ENCODE measurements at regions not wholly inside any gene's neighbourhood (a gene's known extent, or its start where the extent isn't known, plus 50 kb on each side); places are given as distances from the start of the nearest gene placed in this dataset.

GRCh38 chr4:1516881-1517480 lies 110.7 kb upstream of the NKX1-1 start:
- no peak for DNase-seq
- in situ Hi-C loops (cut with MboI; ENCODE audit: low pct_unique_long_range_greater_than_20kb, low sequenced_read_pairs): no loop called here

- in situ Hi-C loops (cut with MboI; ENCODE audit: low pct_unique_long_range_greater_than_20kb, low sequenced_read_pairs): no loop called here
- DNase-seq: no peak
These were observed 110.0 kb upstream of the NKX1-1 start for GRCh38 chr4:1516261-1516660.

DNA sequence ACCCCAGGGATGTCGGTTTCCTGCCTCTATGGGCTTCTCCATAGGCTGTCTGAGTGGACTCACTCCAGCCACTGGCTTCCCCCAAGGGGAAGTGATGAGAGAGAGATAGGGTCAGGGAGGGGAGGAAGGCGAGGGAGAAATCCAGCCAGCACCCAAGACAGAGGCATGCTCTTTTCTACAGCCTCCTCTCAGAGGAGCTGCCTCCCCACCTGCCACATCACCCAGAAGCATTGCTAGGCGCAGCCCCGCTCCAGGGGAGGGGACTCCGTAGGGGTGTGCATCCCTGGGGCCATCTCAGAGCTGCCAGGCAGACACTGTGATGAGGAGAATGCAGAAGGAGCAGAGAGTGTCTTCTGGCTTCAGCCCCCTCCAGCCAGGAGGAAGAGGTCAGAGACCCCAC lies 109.5 kb upstream of the NKX1-1 start:
- in situ Hi-C loops (cut with MboI; ENCODE audit: low pct_unique_long_range_greater_than_20kb, low sequenced_read_pairs): no loop called here
- DNase-seq: no peak

DNA sequence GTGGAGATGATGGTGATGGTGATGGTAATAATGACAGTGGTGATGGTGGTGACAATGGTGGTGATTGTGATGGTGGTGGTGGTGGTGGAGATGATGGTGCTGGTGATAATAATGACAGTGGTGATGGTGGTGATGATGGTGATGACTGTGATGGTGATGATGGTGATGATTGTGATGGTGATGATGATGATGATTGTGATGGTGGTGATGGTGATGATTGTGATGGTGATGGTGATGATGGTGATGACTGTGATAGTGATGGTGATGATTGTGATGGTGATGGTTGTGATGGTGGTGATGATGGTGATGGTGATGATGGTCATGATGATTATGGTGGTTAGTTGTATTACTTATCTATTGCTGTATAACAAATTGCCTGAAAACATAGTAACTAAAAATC lies 108.9 kb upstream of the NKX1-1 start:
- in situ Hi-C loops (cut with MboI; ENCODE audit: low pct_unique_long_range_greater_than_20kb, low sequenced_read_pairs): no loop called here
- no peak for DNase-seq

DNA sequence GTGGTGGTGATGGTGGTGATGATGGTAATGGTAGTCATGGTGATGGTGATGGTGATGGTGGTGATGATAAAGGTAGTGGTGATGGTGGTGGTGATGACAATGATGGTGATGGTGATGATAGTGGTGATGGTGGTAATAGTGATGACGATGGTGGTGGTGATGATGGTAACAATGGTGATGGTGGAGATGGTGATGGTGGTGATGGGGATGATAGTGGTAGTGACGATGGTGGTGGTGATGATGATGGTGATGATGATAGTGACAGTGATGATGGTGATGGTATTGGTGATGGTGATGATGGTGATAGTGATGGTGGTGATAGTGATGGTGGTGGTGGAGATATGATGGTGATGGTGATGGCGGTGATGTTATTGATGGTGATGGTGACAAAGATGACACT lies 108.4 kb upstream of the NKX1-1 start:
- in situ Hi-C loops (cut with MboI; ENCODE audit: low pct_unique_long_range_greater_than_20kb, low sequenced_read_pairs): no loop called here
- no peak for DNase-seq

DNA sequence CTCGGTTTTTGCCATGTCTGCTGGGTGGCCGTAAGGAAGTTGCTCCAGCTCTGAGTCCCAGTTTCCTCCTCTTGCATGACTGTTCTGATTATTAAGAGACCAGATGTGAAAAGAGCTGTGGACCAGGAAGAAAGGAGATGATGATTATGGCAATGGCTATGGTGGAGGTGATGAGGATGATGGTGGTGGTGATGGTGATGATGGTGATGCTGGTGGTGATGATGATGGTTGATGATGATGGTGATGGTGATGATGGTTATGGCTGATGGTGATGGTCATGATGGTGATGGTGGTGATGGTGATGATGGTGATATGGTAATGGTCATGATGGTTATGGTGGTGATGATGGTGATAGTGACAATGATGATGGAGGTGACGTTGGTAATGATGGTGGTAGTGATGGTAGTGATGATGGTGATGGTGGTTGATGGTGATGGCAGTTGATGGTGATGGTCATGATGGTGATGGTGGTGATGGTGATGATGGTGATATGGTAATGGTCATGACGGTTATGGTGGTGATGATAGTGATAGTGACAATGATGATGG lies 107.8 kb upstream of the NKX1-1 start:
- in situ Hi-C loops (cut with MboI; ENCODE audit: low pct_unique_long_range_greater_than_20kb, low sequenced_read_pairs): no loop called here
- DNase-seq: no peak

GRCh38 chr4:1512738-1513660 lies 106.8 kb upstream of the NKX1-1 start:
- peak; percentile 63 for DNase-seq
- in situ Hi-C loops (cut with MboI; ENCODE audit: low pct_unique_long_range_greater_than_20kb, low sequenced_read_pairs): no loop called here

GRCh38 chr4:1512051-1512737 lies 106.0 kb upstream of the NKX1-1 start:
- in situ Hi-C loops (cut with MboI; ENCODE audit: low pct_unique_long_range_greater_than_20kb, low sequenced_read_pairs): no loop called here
- no peak for DNase-seq

DNA sequence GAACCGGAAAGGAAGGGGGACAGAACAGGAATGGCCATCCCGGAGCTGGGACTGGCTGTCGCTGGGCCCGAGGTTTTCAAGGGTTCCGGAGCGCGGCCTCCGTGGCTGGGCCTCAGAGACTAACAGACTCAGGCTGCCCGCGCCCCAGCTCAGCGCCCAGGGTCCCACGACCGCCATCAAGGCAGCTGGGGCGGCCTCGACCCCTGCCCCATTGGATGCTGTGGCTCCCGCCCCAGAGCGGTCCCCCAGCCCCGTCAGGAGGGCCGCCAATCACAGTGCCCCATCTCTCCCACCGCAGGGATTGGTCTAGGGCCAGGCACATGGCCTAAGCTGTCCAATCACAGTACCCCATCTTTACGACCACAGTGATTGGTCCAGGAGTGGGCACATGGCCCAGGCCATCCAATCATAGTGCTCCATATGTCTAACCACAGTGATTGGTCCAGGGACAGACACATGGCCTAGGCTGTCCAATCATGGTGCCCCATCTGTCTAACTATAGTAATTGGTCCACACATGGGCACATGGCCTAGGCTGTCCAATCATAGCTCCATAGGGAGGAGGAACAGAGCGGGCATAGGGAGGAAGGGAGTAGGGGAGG lies 105.3 kb upstream of the NKX1-1 start:
- in situ Hi-C loops (cut with MboI; ENCODE audit: low pct_unique_long_range_greater_than_20kb, low sequenced_read_pairs): no loop called here
- no peak for DNase-seq

DNA sequence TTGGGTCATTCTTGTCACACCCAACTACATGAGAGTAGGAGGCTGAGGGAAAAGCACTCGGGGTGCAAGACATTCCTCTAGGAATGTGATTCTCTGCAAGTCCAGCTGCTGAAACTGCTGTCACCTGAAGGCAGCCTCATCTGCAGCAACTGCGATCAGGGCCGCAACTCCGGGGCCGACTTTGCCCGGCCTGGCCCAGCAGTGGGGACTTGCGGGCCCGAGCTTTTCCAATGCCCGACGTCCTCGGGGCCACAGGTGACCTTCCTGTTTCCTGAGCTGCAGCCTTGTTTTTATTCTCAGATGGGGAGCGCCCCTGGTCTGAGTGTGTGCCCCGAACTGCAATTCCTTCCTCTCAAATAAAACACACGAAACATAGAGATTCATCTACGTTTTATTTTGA lies 104.7 kb upstream of the NKX1-1 start:
- DNase-seq: no peak
- in situ Hi-C loops (cut with MboI; ENCODE audit: low pct_unique_long_range_greater_than_20kb, low sequenced_read_pairs): no loop called here

DNA sequence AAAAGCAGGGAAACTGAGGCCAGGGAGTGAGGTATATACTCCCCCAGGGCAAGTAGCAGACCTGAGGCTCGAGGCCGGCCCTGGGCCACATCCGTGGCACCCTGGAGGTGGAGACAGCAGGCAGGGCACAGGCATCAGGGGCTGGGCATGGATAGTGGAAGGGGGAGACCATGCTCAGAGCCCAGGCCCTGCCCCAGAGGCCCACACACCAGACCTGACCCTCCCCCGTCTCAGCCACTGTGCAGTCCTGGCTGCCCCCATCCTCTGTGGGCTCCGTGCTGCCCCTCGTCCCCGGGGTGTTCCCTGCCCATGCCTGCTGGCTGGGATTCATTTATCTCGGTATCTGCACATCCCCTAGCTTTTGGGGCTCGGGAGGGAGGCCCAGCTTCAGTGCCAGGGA lies 103.1 kb upstream of the NKX1-1 start:
- in situ Hi-C loops (cut with MboI; ENCODE audit: low pct_unique_long_range_greater_than_20kb, low sequenced_read_pairs): no loop called here
- DNase-seq: no peak

- in situ Hi-C loops (cut with MboI; ENCODE audit: low pct_unique_long_range_greater_than_20kb, low sequenced_read_pairs): no loop called here
- DNase-seq: no peak
These were observed 102.2 kb upstream of the NKX1-1 start for GRCh38 chr4:1508161-1509160.

- no peak for DNase-seq
- in situ Hi-C loops (cut with MboI; ENCODE audit: low pct_unique_long_range_greater_than_20kb, low sequenced_read_pairs): no loop called here
These were observed 100.9 kb upstream of the NKX1-1 start for GRCh38 chr4:1506956-1507721.

GRCh38 chr4:1505511-1506460 lies 99.5 kb upstream of the NKX1-1 start:
- in situ Hi-C loops (cut with MboI; ENCODE audit: low pct_unique_long_range_greater_than_20kb, low sequenced_read_pairs): no loop called here
- no peak for DNase-seq

GRCh38 chr4:1504595-1505500 lies 98.6 kb upstream of the NKX1-1 start:
- in situ Hi-C loops (cut with MboI; ENCODE audit: low pct_unique_long_range_greater_than_20kb, low sequenced_read_pairs): no loop called here
- DNase-seq: no peak

Measured in KBM-7 (cell line).